ENCODE measurements at regions not wholly inside any gene's neighbourhood (a gene's known extent, or its start where the extent isn't known, plus 50 kb on each side); places are given as distances from the start of the nearest gene placed in this dataset.

DNA sequence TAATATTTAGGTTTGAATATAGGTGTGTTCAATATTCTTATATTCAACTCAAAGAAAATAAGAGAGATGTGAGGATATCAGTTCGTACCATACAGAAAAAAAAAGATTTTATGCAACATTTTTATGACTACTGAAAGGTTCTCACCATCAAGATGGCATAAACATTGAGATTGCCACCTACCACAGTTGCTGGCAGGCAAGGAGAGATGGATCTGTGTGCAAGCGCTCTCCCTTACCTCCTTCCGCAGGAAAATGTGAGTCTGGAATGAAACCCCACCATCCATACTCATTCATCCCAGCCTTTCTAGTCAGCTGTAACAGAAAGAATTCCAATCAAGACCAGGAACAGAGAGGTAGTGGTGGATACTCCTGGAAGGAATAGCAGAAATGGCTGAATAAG lies 376.9 kb downstream of the PPP3CA start:
- no peak for DNase-seq

DNA sequence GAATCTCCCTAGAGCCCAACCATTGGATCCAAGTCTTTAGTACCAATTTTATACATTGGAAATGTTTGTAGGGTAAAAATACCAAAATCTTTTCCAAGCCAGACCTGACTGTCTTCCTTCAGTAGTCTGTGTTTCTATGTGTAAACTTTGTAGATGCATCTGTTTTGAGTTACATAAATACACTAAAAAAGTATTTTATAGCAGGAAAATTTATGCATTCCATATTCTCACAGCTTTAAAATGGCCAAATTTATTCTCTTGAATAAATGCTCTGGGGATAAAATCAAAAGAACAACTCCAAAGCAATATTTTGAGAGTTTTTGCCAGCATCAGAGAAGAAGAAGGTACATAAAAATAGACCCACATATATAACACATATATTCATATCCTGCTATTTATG lies 377.4 kb downstream of the PPP3CA start:
- no peak for DNase-seq

DNA sequence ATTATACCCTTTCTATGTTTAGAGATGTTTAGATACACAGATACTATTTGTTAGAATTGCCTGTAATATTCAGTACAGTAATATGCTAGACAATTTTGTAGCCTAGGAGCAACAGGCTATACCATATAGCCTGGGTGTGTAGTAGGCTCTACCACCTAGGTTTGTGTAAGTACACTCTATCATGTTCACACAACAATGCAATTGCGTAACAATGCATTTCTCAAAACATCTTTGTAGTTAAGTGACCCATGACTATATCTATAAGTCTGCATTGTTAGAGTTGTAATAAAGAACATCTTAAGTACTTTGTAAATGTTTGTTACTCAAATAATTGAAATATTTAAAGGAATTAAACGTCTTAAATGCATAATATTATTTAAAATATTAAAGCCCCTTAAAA lies 379.3 kb downstream of the PPP3CA start:
- no peak for DNase-seq

DNA sequence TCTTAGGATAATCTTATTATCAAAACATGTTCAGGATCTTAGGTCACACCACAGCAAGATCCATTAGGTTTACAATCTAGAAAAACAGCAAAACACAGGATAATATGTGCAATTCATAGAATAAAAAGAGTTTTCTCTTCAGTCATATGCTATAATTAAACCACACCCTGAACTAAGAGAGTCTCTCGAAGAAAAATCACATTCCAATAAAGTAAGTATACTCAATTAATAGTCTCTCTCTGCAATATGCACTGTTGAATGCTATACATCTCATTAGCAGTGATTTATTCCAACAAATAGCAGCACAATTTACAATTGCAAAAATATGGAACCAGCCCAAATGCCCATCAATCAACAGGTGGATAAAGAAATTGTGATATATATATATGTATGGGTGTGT lies 383.7 kb downstream of the PPP3CA start:
- DNase-seq: no peak

DNA sequence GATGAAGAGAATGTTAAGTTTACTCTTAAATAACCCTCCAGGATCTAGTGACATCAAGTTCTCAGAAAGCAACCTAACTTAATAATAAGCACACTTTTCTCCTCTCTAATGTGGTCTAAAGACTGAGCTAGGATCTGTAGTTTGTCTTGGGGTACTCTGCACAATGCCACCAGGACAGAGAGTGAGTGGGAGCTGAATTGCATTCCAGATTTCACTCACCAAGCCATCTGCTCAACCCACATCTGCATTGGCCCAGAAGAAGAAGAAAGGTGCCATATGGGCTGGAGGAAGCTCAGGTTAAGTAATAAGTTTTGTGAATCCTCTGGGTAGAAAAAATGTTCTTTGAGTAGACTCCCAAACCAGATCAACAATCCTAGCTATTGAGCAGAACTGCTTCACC lies 384.6 kb downstream of the PPP3CA start:
- DNase-seq: no peak

DNA sequence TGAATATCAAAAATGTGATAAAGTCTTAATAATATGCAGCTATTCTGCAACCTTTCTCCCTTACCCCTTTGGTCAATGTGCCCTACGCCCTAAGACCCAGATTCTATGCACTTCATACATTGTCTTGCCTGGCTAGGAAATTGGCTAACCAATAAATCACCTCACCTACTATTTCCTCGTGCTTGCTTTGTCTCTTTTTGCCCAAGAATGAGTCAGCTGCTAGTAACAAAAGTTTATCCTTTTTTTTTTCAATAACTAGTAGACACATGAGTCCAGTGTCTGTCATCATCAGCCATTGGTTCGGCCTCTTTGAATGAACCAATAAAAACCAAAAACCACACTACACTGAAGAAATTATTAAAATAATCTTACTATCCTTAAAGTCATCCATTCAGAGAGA lies 387.1 kb downstream of the PPP3CA start:
- no peak for DNase-seq

DNA sequence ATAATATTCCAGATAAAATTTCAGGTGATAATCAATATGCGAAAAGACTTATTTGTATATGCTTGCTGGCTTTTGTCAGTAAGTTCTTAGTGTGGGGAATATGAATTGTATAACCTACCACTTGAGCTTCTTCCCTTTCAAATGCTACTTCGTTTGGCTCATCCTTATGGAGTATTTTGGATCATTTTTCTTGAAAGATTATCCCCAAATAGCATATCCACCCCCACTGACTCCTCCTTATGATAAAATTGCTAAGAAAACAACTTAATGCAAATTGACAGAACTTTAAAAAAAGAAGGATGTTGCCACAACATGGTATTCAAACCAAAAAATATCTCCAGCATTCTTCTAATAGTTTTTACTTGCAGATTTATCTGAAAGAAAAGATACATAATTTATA lies 393.3 kb downstream of the PPP3CA start:
- DNase-seq: no peak

DNA sequence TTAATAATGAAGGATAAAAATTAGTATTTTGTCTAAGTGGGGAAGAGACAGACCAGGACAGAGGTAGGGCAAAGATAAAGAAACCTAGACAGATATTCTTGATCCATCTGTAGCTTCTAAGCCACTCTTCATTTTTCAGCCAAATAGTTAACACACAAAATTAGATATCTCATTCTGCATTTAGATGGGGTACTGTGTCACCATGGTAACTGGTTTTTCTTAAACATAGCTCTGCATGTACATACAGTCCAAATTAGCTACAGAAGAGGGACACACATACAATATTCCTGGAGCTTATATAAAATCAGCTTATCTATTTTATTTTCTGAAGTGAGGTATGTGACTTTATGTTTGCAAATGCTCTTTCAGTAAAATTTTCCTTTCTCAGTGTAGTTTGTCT lies 393.7 kb downstream of the PPP3CA start:
- DNase-seq: no peak

DNA sequence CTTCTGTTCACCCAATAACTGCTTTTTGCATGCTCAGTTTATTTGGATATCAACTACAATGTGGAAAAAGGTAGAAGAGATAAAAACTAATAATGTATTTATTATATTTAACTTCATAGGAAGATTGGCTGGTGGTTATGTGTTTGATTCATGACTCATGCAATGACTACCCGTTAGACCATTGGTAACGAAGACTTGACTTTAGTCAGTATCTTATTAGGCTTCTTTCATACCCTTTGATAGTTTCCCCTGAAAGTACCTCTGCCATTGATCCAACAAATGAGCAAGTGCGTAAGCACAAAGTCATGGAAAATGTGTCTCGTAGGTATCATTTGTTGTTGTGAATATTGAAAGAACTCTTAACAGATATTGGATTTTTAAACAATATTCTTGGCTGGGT lies 394.7 kb downstream of the PPP3CA start:
- DNase-seq: no peak

DNA sequence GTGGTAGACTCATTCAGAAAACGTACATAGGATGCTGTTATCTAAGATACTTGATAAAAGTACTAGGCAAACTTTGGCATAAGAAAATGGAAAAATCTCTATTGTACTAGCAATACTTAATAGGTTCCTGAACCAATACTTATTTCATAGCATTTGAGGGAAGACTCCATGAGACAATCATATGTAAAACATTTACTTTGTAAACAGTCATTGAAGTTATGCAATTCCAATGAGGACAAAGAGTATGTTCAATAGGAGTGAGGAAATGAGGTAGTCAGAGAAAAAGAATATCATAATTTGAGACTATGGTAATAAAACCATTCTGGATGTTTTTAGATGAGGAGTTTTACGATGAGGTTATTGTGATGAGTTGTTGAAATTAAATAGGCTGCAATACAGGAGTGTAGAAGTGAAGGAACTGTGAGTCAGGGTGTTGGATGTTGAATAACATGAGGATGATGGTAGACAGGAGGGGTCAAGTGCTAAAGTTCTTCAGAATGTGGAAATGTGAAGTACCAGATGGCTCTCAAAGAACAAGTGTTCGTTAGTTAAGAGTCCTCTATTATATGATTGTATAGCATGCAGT lies 397.9 kb downstream of the PPP3CA start:
- no peak for DNase-seq

DNA sequence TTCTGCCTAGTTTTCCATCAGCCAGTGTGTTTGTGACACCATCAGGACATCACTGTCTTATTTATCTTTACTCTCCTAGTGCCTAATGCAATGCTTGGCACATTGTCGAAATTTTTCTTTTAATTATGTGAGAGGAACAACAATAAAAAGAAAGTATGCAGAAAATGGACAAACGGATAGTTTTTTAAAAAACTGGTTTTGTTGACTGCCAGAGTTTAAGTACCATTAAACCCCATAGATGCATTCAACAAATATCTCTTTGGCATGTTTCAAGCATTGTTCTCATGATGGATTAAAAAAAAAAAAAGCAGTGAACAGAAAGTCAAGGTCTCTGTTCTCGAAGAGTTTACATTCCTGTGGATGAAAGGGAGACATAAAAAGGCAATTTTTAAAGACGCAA lies 398.4 kb downstream of the PPP3CA start:
- DNase-seq: no peak

DNA sequence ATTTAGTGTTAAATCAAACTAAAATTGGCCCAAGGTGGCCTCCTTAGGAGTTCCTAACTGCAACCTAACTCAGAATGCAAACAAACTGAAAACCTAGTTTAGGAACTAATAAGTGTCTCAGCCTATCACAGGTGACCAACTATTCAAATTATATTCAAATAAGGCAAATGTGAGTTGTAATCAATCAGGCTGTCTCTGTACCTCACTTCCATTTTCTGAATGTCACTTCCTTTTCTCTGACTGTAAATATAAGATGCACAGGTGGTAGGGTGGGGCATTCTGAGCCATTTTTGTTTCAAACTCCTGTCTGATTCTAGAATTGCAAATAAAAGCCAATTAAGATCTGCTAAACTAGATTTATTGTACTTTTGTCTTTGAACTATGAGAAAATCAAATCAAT lies 401.5 kb downstream of the PPP3CA start:
- DNase-seq: no peak

DNA sequence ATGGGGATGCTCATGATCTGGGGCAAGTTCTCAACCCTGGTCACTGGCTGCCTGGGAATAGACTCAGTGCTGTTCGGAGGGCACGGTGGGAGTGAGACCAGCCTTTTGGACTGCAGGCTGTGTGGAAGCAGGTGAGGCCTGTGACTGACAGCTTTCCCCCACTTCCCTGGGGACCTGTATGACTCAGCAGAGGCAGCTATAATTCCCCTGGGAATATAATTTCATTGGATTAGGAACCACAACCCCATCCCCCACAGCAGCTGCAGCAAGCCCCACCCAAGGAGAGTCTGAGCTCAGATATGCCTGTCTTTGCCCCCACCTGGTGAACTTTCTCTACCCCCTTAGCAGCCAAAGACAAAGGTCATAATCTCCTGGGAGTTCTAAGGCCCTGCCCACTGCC lies 408.6 kb downstream of the PPP3CA start:
- no peak for DNase-seq

DNA sequence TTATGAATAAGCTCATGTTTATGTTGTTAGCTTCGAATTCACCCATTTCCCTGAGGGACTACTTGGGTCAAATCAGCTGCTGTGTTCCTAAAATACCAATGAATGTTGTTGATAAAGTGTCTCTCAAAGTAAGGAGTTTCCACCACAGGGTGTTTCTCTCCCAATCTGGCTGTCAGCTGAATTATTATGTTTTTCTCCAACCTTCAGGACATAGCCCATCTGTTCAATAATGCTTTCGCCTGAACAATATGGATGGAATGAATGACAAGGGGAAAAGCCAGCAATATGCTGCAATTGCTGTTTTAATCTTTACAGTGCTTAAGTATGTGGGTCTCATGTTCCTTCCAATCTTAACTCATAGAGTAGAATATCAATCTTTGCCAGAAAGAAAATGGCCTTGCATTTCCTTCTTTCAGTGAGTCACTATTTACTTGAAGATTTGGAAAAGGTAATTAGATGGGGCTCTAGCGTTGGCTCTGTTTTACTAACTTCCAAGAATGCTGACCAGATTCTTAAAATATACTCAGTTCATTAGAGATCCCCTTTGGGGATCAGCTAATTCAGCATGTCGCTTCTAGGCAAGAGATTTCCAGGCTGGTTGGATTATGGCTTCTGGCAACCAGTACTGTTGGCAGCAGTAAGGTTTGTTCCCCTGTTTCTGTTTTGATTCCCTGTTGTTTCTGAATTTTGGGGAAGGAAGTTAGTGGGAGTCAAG lies 410.5 kb downstream of the PPP3CA start:
- no peak for DNase-seq

DNA sequence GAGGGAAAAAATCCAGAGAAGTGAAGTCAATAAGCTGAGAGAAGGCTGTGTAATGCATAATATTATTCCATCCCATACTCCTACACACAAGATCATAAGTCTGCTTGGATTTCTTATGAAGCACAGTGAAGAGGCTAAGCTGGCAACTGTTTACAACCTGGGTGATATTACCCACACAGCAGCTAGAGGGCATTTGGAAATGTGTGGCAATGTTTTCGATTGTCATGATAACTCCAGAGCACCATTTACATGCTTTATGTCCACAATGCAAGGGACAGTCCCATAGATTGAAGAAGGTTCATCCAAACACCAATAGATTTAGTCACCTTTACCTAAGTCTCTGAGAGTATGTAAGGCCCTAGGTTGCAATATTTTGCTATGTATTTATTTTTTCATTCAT lies 412.2 kb downstream of the PPP3CA start:
- DNase-seq: no peak

DNA sequence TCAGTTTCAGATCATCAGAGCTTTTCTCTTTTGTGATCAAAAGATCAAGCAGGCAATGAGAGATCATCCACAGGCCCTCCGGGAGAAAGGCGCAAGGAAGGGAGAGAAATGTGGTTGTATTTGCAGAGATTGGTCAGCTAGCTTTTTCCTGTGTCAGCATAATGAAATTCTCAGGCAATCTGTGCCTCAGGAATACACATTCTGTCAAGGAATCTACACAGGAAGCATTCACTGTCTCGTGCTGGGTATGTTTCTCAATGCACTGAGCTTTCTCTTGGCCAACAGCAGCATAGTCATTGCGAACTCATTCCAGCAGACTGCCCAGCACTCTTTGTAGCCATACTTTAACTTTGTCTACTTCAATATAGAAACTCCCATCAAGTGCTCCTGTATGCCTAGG lies 413.7 kb downstream of the PPP3CA start:
- DNase-seq: no peak

DNA sequence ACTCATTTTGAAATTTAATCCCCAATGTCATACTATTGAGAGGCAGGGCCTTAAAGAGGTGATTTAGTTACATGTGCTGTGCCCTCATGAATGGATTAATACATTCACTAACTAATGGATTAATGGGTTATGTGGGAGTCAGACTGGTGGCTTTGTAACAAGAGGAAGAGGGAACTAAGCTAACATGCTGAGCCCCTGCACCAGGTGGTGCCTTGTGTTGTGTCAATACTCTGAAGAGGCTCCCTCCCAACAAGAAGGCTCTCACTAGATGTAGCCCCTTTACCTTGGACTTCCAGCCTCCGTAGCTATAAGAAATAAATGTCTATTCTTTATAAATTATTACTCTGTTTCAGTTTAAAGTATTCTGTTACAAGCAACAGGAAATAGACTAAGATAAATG lies 411.9 kb upstream of the EMCN start:
- DNase-seq: no peak

DNA sequence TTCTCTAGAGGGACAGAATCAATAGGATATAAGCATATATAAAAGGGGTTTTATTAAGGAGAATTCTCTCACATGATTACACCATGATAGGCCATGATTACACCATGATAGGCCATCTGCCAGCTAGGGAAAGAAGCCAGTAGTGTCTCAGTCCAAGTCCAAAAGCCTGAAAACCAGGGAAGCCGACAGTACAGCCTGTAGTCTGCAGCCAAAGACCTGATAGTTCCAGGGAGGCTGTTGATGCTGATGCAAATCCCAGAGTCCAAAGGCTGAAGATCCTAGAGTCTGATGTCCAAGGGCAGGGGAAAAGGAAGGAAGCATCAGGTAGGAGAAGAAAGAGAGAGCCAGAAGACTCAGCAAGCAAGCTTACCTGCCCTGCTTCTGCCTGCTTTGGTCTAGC lies 411.3 kb upstream of the EMCN start:
- no peak for DNase-seq

DNA sequence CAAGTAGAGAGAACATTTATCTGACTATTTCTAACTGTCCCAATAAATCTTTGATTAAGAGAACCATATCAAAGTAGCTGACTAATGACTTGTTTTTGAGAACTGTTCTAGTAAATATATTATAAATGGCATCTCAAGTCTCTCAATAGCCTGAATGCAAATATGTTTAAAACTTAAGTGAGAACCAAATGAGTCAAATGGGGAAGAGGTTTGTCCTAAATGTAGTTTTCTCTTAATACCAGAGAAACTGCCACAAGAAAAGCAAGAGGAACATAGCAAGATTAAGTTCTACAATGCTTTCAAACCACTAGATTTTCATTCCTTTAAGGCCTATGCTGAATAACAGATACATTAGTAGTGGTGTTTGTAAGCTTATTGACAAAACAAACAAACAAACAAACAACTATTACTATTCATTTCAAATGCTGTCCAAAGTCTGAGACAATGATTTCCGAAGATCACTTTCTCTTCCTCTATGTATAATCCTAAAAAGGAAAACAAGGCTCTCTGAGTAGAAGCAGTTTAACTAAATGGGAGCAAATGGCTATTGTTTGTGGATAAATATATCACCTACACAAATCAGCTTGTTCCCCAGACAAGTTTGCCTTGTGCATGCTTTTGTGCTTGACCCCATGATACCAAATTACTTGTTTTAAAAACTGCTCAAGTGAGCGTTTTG lies 408.4 kb upstream of the EMCN start:
- no peak for DNase-seq

DNA sequence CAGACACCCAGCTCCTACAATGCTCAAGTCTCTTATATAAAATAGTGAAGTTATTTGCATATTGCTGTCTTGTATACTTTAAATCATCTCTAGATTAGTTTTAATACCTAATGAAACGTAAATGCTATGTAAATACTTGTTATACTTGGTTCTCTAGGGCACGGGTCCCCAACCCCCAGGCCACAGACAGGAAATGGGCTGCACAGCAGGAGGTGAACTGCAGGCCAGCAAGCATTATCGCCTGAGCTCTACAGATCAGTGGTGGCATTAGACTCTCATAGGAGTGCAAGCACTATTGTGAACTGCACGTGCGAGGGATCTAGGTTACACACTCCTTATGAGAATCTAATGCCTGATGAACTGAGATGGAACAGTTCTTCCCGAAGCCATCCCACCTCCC lies 395.9 kb upstream of the EMCN start:
- DNase-seq: no peak

DNA sequence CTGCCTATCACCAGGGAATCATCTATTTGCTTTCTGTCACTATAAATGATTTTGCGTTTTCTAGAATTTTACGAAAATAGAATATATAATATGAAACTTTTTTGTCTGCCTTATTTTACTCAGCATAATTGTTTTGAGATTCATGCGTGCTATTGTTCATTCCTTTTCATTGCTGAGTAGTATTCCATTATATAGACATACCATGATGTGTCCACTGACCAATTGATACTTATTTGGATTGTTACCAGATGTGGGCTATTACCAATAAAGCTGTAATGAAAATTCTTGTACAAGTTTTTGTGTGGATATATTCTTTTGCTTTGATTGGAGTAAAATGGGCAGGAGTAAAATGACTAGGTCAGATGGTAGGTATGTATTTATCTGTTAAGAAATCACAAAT lies 390.7 kb upstream of the EMCN start:
- no peak for DNase-seq

DNA sequence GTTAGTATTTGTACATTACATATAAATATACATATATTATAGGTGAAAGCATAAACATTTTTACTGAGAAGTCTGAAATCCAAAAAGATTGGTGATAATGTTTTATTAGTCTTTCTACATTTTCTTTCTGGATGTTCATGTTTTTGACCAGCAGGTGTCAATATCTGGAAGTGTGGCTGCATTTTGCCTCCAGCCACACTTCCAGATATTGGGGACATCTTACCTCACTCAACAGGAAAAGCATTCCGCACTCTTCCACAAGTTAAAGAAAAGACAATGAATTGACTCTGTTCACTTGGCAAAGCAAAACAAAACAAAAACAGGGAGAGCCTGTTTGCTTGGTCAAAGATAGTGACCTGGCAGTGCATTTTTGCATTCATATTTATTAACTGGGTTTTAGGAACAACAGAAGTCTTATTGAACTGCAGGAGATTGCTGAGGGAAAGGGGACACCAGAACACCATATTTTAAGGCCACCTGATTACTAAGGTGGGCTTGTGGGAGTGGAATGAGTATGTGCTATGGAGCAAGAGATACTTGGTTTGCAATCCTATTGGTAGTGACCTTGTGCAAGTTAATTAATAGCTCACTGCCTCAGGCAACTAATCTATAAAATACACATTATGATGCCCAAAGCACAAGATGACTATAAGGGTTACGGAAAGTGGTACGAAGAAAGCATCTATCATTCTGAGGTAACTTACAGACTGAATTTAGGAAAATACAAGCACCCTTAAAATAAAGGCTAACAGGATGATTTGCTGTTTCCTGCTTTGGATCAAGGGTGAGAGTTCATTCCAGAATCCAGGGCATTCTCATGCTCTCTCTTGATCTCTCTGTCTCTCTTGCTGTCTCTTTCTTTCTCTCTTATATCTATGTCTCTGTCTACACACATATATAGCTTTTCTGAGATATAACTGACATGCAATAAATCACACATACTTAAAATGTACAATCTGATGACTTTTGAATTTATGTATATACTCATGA lies 389.9 kb upstream of the EMCN start:
- no peak for DNase-seq

DNA sequence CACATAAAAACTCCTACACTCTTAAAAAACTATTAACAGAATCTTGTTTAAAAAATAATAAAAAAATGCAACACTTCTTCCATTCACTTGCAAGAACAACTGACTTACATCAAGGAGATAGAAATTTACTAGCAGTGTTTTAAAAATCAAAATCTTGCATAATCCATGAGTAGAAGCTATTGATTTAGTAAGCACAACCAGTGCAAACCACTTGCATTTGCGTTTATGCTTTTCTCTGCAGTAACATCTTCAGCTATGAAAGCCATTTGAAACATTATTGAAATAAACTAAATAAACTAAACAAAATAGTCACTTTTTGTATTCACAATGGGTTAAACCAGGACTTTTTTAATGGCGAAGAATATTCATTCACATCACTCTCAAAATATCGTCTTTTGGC lies 389.2 kb upstream of the EMCN start:
- DNase-seq: no peak

Measured in CD4-positive, alpha-beta T cell treated with Interleukin-17A for 4 hours (primary cell).